Smooth muscle cell (in vitro differentiated cells): ENCODE measurements at regions not wholly inside any gene's neighbourhood (a gene's known extent, or its start where the extent isn't known, plus 50 kb on each side); places are given as distances from the start of the nearest gene placed in this dataset.

ENCODE experiments used
- DNase-seq: peaks from one replicate; lab custom pipeline; 2025; ENCODE audit not compliant: unreplicated experiment; lab: John Stamatoyannopoulos, UW
- H2AFZ ChIP-seq: fragments of 200-600 bp; sonication (generic); 2 replicates; pipeline ENCODE4 v1.6.0; 2016; ENCODE audit warnings: antibody characterized with exemption, low read depth, mild to moderate bottlenecking
- H3F3A ChIP-seq: fragments of 200-600 bp; sonication (generic); 2 replicates; pipeline ENCODE4 v1.6.0; 2017; ENCODE audit warnings: antibody characterized with exemption, low read depth
- H3K27ac ChIP-seq: fragments of 200-600 bp; sonication (generic); 2 replicates; pipeline ENCODE4 v1.5.1; 2016; ENCODE audit warnings: low read depth, mild to moderate bottlenecking
- H3K27me3 ChIP-seq: fragments of 200-600 bp; sonication (generic); 2 replicates; pipeline ENCODE4 v1.6.1; 2016; ENCODE audit warnings: low read depth, mild to moderate bottlenecking
- H3K36me3 ChIP-seq: fragments of 200-600 bp; sonication (generic); 2 replicates; pipeline ENCODE4 v1.5.1; 2016; ENCODE audit warnings: low read depth
- H3K4me1 ChIP-seq: fragments of 200-600 bp; sonication (generic); 2 replicates; pipeline ENCODE4 v1.5.1; 2016; ENCODE audit warnings: low read depth
- H3K4me2 ChIP-seq: fragments of 200-600 bp; sonication (generic); 2 replicates; pipeline ENCODE4 v1.6.0; 2016; ENCODE audit warnings: mild to moderate bottlenecking
- H3K4me3 ChIP-seq: fragments of 200-600 bp; sonication (generic); 2 replicates; pipeline ENCODE4 v1.5.1; 2016; ENCODE audit warnings: mild to moderate bottlenecking
- H3K79me2 ChIP-seq: fragments of 200-600 bp; sonication (generic); 2 replicates; pipeline ENCODE4 v1.6.0; 2016; ENCODE audit warnings: low read depth, mild to moderate bottlenecking
- H3K9ac ChIP-seq: fragments of 200-600 bp; sonication (generic); 2 replicates; pipeline ENCODE4 v1.6.0; 2016; ENCODE audit warnings: low read depth
- H3K9me3 ChIP-seq: fragments of 200-600 bp; sonication (generic); replicated peaks from 2 replicates; pipeline ENCODE4 v1.5.1; 2016; ENCODE audit warnings: low read depth
- H4K20me1 ChIP-seq: fragments of 200-600 bp; sonication (generic); 2 replicates; pipeline ENCODE4 v1.6.0; 2016; ENCODE audit warnings: low read depth
- CTCF ChIP-seq: fragments of 200-600 bp; sonication (generic); IDR thresholded peaks from 2 replicates; pipeline ENCODE4 v1.5.1; 2017; ENCODE audit warnings: borderline replicate concordance, mild to moderate bottlenecking, antibody characterized with exemption; ENCODE audit not compliant: insufficient read depth, poor library complexity, severe bottlenecking
- WGBS: methylation state at CpG from one replicate; pipeline ENCODE4 v1.1.7; 2016; ENCODE audit warnings: low lambda C conversion rate; 5-methylcytosine and 5-hydroxymethylcytosine counted together

DNA sequence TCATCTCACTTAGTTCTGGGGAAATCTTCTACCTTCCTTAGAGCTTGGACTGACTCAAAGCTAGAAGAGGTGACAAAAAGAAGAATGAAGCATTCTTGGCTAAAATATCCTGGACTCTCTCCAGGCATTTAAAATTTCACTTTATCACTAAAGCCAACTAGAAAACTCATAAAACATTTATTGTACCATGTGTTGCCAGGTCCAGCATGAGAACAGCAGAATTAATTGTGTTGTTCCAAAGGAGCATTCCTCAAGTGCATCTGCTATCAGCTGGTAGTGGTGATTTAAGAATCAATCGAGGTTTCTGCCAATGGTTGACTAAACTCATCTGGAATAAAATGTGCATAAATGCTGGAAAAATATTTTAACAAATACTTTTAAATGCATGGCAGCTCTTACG, 147.3 kb upstream of the SSTR4 start:
- no peaks in the 10 kb centered on the region for H3K9me3 ChIP-seq
- no peak overlapping the region for H3K4me2 ChIP-seq
- H3K4me1 ChIP-seq = no peaks in the 10 kb centered on the region
- H3K4me3 ChIP-seq = no peak overlapping the region
- H4K20me1 ChIP-seq = no peaks in the 10 kb centered on the region
- H3K36me3 ChIP-seq = no peaks in the 10 kb centered on the region
- H3K27me3 ChIP-seq = peaks cover 10% of the 10 kb centered on the region
- DNase-seq = no peak
- H3K79me2 ChIP-seq = no peaks in the 10 kb centered on the region
- no peak overlapping the region for H2AFZ ChIP-seq
- no peaks in the 10 kb centered on the region for H3F3A ChIP-seq
- no peak for TF ChIP-seq CTCF
- H3K9ac ChIP-seq = no peak overlapping the region
- WGBS = 75% methylated on average over 2 of the region's 2 CpGs
- H3K27ac ChIP-seq = no peak overlapping the region

DNA sequence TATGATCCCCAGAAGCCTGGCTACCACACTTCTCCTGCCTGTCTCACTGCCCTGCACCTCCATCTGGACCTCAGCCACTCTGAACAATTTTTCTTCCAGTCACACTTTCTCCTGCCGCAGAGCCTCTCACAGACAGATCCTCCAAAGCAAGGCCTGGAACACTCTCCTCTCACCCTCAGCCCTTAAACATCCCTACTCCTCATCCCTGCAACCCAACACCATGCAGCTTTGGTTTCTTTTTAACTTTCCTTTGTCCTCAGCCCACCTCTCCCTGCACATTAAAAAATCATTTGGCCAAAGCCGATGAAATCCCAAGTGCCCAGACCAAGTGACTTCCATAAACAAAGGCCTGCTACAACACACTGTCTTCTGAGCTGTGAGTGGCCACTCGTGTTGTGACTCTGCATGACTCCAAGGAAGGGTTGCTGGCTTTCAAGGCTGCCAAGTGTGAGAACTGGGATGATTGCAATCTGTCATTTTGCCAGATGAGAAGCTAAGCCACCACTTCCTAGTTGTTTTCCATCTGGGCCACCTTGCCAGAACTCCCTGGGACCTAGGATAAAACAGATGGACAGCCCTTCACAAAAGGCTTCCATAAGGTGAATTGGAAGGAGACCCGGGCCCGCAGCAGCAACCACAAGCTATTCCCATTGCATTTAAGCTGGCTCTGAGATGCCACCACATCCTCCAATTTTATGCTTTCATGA, 144.4 kb upstream of the SSTR4 start:
- TF ChIP-seq CTCF = no peak
- Histone ChIP-seq H3F3A (no peaks in the 10 kb centered on the region), H3K27me3 (peaks cover 10% of the 10 kb centered on the region)

DNA sequence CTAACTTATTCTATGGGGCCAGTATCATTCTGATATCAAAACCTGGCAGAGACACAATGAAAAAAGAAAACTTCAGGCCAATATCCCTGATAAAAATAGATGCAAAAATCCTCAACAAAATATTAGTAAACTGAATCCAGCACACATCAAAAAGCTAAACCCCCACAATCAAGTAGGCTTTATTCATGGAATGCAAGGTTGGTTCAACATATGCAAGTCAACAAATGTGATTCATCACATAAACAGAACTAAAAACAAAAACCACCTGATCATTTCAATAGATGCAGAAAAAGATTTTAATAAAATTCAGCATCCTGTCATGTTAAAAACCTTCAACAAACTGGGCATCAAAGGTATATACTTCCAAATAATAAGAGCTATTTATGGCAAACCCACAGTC, 133.9 kb upstream of the SSTR4 start:
- no peak overlapping the region for H3K9ac ChIP-seq
- no peaks in the 10 kb centered on the region for H3K27me3 ChIP-seq
- no peaks in the 10 kb centered on the region for H3F3A ChIP-seq
- no peak overlapping the region for H3K4me3 ChIP-seq
- H3K4me1 ChIP-seq = no peaks in the 10 kb centered on the region
- H3K27ac ChIP-seq = no peak overlapping the region
- TF ChIP-seq CTCF = no peak
- no peak overlapping the region for H2AFZ ChIP-seq
- H3K4me2 ChIP-seq = no peak overlapping the region
- no peak for DNase-seq
- no peaks in the 10 kb centered on the region for H3K36me3 ChIP-seq
- no peaks in the 10 kb centered on the region for H3K9me3 ChIP-seq
- no peaks in the 10 kb centered on the region for H3K79me2 ChIP-seq
- H4K20me1 ChIP-seq = no peaks in the 10 kb centered on the region

More for the DNA sequence above, 144.4 kb upstream of the SSTR4 start:
- no peak overlapping the region for H3K27ac ChIP-seq
- no peaks in the 10 kb centered on the region for H4K20me1 ChIP-seq
- WGBS = 91% methylated on average over 5 of the region's 5 CpGs
- no peaks in the 10 kb centered on the region for H3K9me3 ChIP-seq
- H3K4me1 ChIP-seq = no peaks in the 10 kb centered on the region
- H3K79me2 ChIP-seq = no peaks in the 10 kb centered on the region
- no peak overlapping the region for H2AFZ ChIP-seq
- H3K4me2 ChIP-seq = no peak overlapping the region
- no peak overlapping the region for H3K9ac ChIP-seq
- no peak overlapping the region for H3K4me3 ChIP-seq
- no peaks in the 10 kb centered on the region for H3K36me3 ChIP-seq
- no peak for DNase-seq

- H3K27me3 ChIP-seq = no peaks in the 10 kb centered on the region
- H3K79me2 ChIP-seq = no peaks in the 10 kb centered on the region
- H4K20me1 ChIP-seq = no peaks in the 10 kb centered on the region
- H3K9ac ChIP-seq = no peak overlapping the region
- no peak overlapping the region for H2AFZ ChIP-seq
- no peak for DNase-seq
- no peak overlapping the region for H3K4me3 ChIP-seq
- WGBS = 67% methylated on average over 2 of the region's 2 CpGs
- H3K4me1 ChIP-seq = no peaks in the 10 kb centered on the region
- no peak for TF ChIP-seq CTCF
- H3K9me3 ChIP-seq = no peaks in the 10 kb centered on the region
- no peak overlapping the region for H3K27ac ChIP-seq
- no peak overlapping the region for H3K4me2 ChIP-seq
- H3F3A ChIP-seq = no peaks in the 10 kb centered on the region
- H3K36me3 ChIP-seq = no peaks in the 10 kb centered on the region
Measured at GRCh38 chr20:22901921-22902320, 133.2 kb upstream of the SSTR4 start.
